HFF-Myc (cell line): ENCODE measurements at regions not wholly inside any gene's neighbourhood (a gene's known extent, or its start where the extent isn't known, plus 50 kb on each side); places are given as distances from the start of the nearest gene placed in this dataset.

Experiments
- DNase-seq: peaks from one replicate; pipeline ENCODE4 v3.0.0-alpha.2; 2011; ENCODE audit warnings: low read depth; ENCODE audit errors: extremely low read depth
- H3K4me3 ChIP-seq: replicated peaks from 2 replicates; pipeline ENCODE4 v1.5.1; 2011; ENCODE audit warnings: low read depth, mild to moderate bottlenecking, control low read depth, low read length
- TF ChIP-seq, protein P1 (sequence below): IDR thresholded peaks from 2 replicates; pipeline ENCODE4 v1.5.1; 2012; ENCODE audit warnings: mild to moderate bottlenecking, low read depth, low read length, control low read depth; ENCODE audit errors: missing control alignments

DNA sequence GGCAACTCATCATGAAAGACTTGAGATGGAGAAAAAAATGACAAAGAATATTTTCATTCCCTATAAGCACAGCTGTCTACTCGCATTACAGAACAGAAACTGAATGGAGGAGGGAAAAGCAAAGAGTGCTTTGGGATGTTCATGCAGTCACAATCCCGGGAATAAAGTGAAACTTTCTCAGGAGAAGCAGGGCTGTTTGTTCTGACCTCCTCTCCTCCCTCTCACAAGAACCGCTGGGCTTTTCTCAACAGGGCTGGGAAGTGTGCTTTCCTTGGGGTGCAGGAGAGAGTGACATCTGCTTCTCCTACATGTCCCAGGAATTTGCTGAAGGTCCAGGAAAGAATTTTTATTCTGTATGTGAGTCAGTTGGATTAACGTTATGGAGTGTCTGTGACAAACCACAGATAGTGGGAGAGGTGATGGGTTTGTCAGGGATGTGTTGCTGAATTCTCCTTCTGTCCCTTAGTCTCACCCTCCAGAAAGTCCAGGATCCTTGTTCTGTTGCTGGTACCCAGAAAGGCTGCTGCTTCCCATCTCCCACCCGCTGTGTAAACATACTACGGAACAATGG is 125.6 kb downstream of the HRH4 start:
- no peak for DNase-seq
- TF ChIP-seq, protein P1, sequence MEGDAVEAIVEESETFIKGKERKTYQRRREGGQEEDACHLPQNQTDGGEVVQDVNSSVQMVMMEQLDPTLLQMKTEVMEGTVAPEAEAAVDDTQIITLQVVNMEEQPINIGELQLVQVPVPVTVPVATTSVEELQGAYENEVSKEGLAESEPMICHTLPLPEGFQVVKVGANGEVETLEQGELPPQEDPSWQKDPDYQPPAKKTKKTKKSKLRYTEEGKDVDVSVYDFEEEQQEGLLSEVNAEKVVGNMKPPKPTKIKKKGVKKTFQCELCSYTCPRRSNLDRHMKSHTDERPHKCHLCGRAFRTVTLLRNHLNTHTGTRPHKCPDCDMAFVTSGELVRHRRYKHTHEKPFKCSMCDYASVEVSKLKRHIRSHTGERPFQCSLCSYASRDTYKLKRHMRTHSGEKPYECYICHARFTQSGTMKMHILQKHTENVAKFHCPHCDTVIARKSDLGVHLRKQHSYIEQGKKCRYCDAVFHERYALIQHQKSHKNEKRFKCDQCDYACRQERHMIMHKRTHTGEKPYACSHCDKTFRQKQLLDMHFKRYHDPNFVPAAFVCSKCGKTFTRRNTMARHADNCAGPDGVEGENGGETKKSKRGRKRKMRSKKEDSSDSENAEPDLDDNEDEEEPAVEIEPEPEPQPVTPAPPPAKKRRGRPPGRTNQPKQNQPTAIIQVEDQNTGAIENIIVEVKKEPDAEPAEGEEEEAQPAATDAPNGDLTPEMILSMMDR, result no peak
- H3K4me3 ChIP-seq, result no peak overlapping the region

DNA sequence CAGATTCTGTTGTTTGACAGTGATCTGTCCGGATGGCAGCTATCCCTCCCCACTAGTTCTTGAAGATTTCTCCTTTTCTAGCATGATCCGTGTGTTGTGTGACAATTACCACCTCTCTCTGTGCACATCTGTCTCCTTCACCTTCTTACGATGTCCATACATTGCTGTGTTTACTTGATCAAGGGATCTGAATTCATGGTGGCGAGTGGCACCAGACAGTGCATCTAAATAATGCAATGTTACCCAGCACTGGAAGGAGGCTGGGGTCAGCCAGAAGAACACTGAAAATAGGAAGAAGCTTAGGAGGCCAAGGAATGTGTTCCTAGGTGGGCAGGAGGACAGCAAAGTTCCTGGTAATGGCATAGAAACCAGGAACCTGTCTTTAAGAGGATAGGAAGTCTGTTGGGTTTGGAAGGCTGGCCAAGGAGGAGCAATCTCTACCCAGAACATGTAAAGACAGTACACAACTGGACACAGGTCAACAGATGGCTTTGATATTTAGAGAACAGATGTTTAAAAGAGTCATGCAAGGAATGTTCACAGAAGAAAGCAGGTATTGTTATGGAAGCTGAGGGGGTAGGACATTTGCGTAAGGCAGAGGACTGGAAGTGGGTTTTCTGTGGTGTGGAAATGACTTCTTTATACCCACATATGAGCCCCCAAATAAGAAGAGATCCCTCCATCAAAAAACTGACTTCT is 126.4 kb downstream of the HRH4 start:
- TF ChIP-seq, protein P1, result no peak
- DNase-seq, result no peak

DNA sequence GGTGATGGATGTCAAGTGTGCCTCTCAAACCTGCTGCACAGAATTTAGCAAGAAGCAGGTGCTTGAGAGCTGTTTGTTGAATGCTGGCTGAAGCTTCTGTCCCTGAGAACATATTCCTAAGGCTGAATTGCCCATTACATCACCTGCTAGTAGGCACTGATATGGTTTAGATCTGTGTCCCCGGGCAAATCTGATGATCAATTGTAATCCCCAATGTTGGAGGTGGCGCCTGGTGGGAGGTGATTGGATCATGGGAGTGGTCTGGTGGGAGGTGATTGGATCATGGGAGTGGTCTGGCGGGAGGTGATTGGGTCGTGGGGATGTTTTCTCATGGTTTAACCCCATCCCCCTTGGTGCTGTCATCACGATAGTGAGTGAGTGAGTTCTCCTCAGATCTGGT is 128.0 kb downstream of the HRH4 start:
- DNase-seq, result no peak
- H3K4me3 ChIP-seq, result no peak overlapping the region
- TF ChIP-seq, protein P1, result no peak

More for the DNA sequence above, 126.4 kb downstream of the HRH4 start:
- H3K4me3 ChIP-seq, result no peak overlapping the region

DNA sequence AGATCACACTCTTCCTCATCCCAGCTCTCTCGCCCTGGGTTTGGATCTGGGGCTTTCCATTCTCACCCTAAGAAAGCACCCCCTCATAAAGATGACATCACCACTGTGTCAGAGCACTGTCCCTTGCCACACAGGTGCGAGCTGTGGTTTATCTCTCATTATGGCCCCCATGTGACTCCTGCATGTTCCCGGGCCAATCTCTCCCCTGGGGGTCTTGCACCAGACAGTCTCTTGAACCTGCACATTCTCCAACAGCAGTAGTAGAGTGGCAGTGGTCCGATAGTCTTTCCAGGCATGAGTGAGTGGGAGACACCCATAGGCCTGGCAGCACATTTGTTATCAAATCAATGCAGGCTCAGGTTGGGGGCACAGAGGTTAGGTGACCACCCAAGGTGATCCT is 130.5 kb downstream of the HRH4 start:
- DNase-seq, result no peak
- no peak overlapping the region for H3K4me3 ChIP-seq
- TF ChIP-seq, protein P1, result no peak

DNA sequence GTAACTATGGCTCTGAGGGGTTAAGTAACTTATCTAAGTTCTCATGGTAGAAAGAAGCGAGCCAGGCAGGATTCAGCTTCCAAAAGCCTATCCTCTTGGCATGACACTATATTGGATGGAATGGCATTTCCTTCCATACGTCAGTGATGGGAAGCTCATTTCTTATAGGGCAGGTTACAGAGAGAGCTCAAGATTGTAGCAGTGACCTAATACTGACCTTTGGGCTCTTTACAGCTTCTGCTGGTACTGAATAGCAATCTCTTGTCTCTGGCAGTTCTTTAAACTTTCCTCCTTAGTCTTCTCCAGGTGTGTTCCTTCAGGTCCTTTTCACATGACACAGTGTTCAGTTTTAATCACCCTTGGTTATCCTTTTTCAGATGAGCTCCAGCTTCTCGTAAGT is 133.0 kb downstream of the HRH4 start:
- TF ChIP-seq, protein P1, result no peak
- H3K4me3 ChIP-seq, result no peak overlapping the region
- DNase-seq, result no peak

DNA sequence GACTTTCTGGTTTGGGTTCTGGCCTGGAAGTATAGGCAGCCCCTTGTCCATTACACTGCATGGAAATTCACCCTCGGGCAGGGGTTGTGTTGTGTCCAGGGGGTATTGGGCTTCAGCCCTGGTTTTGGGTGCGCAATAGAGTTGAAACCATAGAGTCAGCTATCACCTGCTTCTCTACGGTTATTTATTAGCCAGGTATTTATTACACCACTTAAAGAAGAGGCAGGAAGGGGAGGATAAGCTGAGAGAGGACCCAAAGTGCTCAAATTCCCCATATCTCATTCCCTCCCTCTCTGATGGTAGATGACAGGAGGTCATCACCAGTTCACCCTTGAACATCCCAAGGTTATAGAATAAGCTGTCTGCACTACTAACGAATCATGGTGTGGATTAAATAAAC is 133.4 kb downstream of the HRH4 start:
- no peak overlapping the region for H3K4me3 ChIP-seq
- DNase-seq, result no peak

More for the DNA sequence above, 133.4 kb downstream of the HRH4 start:
- TF ChIP-seq, protein P1, result no peak
